RCC 7860 (cell line): ENCODE measurements at regions not wholly inside any gene's neighbourhood (a gene's known extent, or its start where the extent isn't known, plus 50 kb on each side); places are given as distances from the start of the nearest gene placed in this dataset.

Experiments used
- DNase-seq: peaks from one replicate; pipeline ENCODE4 v3.0.0-alpha.2; 2015; ENCODE audit warnings: low spot score
- FAIRE-seq: peaks from 2 replicates; lab custom pipeline; 2012; peaks lifted over from hg19 to GRCh38; lab: Jason Lieb, UNC

DNA sequence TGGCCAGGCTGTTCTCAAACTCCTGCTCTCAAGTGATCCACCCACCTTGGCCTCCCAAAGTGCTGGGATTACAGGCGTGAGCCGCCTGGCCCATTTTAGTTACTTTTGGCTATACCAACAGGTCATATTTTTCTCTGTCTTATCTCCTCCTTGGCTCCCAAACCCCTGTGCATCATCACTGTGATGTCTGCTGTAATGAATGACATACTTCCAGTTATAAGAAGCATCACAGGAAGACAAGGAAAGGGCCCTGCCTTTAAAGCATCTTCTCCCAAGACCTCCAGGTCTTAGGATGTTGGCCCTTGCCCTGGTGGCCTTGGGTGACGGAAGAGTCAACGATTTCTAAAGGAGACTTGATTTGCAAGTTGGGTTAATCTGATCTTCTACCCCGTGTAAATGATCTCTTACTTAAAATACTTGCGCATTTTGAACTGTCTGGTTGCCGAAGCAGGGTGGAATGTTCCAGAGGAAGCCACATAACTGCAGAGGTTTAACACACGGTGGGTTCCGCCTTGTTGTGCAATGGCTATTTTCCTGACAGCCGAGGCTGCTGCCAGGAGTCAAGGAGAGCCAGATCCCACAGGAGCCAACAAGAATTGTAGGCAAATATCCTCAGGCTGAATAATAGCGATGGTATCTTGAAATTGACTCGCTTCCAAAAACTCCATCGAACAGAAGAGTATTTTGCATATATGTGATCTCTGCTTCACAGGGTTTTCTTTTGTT is 55.7 kb upstream of the PLXNC1 start:
- FAIRE-seq (no peak), DNase-seq (no peak)

DNA sequence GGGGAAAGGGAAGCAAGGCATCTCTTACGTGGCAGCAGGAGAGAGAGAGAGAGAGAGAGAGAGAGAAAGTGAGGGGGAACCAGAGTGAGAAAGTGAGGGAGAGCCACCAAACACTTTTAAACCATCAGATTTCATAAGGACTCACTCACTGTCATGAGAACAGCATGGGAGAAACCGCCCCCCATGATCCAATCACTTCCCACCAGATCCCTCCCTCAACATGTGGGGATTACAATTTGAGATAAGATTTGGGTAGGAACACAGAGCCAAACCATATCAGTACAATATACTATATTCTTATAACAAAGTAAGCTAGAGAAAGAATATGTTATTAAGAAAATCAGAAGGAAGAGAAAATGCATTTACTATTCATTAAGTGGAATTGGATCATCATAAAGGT is 53.7 kb upstream of the PLXNC1 start:
- FAIRE-seq (no peak), DNase-seq (no peak)

DNA sequence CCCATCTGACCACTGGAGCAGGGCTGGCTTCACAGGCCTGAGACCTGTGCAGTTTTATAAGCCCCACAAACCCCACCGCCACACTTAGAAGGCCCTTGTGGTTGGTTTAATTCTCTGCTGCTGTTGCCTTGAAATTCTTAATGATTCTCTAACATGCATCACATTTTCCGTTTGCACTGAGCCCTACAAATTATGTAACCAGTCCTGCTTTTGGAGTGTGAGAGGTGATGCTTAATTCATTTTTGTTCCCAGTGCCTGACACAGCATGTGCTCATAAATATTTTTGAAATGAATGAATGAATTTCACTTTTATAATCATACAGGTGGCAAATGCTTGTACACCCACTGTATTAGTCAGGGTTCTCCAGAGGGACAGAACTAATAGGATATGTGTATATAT is 52.8 kb upstream of the PLXNC1 start:
- DNase-seq (no peak), FAIRE-seq (no peak)

DNA sequence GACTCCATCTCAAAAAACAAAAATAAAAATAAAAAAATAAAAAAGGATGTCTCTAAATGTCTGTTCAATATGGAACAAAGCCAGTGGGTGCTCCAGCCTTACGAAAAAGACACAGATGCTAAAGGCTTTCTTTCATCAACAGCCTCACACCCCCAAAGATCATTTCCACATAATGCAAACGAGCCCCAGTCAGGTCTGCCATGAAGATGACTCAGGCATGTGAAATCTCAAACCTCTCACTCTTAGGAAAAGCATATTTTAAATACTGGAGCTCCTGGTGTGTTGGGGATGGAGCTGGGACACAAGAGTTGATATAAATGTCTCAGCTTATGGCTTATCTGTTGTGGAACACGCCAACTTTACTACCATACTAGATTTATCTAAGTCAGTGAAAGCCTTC is 49.9 kb upstream of the PLXNC1 start:
- FAIRE-seq (no peak), DNase-seq (no peak)
